ENCODE measurements at regions not wholly inside any gene's neighbourhood (a gene's known extent, or its start where the extent isn't known, plus 50 kb on each side); places are given as distances from the start of the nearest gene placed in this dataset.

GRCh38 chr5:88964831-88965230 lies 81.8 kb upstream of the MEF2C start:
- TF ChIP-seq POLR2AphosphoS5 (IDR thresholded peaks at IDR 0.05) (no peak), EP300 (conservative IDR thresholded peaks at IDR 0.05; ENCODE audit: poor library complexity, severe bottlenecking) (no peak), CTCF (IDR thresholded peaks at IDR 0.05; ENCODE audit: poor library complexity, severe bottlenecking) (no peak), RAD21 (conservative IDR thresholded peaks at IDR 0.05) (no peak)

Measured in neural cell (in vitro differentiated cells).